ENCODE measurements at regions not wholly inside any gene's neighbourhood (a gene's known extent, or its start where the extent isn't known, plus 50 kb on each side); places are given as distances from the start of the nearest gene placed in this dataset.

DNA sequence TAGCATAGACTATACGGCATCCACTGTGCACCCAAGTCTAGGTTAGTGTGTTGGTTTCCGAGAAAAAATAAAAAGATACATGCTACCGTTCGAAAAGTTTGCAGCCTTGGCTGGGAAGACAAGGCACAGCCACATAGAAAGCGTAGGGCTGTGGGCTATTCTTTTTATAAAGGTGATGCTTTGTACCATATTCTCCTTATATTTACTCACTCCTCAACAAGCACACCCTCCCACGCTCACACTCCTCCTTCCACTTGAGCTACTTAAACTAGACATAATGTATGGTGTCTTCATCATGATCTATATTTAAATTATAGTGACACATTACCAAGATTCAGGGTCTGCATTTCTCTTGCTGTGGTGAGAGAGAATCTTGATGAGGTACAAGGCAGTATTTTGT, 1416.5 kb downstream of the AACS start:
- TF ChIP-seq MYC (IDR thresholded peaks at IDR 0.05; ENCODE audit: low read depth, low read length) (no peak), EZH2 (IDR thresholded peaks at IDR 0.05; ENCODE audit: borderline replicate concordance, low read depth, low read length, severe bottlenecking) (no peak), GATA2 (IDR thresholded peaks at IDR 0.05; ENCODE audit: insufficient read depth, insufficient read length, low read depth, low read length) (no peak), POLR2A (IDR thresholded peaks at IDR 0.05; ENCODE audit: low read depth, low read length) (no peak), POLR2AphosphoS5 (IDR thresholded peaks at IDR 0.05; ENCODE audit: insufficient read depth, low read depth, low read length) (no peak), JUN (IDR thresholded peaks at IDR 0.05; ENCODE audit: borderline replicate concordance, insufficient read depth, insufficient read length, low read depth) (no peak), FOS (IDR thresholded peaks at IDR 0.05; ENCODE audit: borderline replicate concordance, insufficient read depth, low read length) (no peak)
- TF ChIP-seq, protein P1, sequence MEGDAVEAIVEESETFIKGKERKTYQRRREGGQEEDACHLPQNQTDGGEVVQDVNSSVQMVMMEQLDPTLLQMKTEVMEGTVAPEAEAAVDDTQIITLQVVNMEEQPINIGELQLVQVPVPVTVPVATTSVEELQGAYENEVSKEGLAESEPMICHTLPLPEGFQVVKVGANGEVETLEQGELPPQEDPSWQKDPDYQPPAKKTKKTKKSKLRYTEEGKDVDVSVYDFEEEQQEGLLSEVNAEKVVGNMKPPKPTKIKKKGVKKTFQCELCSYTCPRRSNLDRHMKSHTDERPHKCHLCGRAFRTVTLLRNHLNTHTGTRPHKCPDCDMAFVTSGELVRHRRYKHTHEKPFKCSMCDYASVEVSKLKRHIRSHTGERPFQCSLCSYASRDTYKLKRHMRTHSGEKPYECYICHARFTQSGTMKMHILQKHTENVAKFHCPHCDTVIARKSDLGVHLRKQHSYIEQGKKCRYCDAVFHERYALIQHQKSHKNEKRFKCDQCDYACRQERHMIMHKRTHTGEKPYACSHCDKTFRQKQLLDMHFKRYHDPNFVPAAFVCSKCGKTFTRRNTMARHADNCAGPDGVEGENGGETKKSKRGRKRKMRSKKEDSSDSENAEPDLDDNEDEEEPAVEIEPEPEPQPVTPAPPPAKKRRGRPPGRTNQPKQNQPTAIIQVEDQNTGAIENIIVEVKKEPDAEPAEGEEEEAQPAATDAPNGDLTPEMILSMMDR (IDR thresholded peaks at IDR 0.05; ENCODE audit: extremely low read depth in 1 of 2, insufficient read depth in 1 of 2, low read depth in 1 of 2, low read length in 2 of 2) = no peak
- TF ChIP-seq, protein P2, sequence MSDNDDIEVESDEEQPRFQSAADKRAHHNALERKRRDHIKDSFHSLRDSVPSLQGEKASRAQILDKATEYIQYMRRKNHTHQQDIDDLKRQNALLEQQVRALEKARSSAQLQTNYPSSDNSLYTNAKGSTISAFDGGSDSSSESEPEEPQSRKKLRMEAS (IDR thresholded peaks at IDR 0.05; ENCODE audit: insufficient read depth, insufficient read length) = no peak

Measured in endothelial cell of umbilical vein (primary cell).